NCI-H748 (cell line): ENCODE measurements at regions not wholly inside any gene's neighbourhood (a gene's known extent, or its start where the extent isn't known, plus 50 kb on each side); places are given as distances from the start of the nearest gene placed in this dataset.
"Not testable (repeated sequence)": the region's sequence is repeated elsewhere in the genome, so short reads cannot be mapped to it uniquely, and the experiment has no call there.

Experiments
- DNase-seq: peaks from one replicate; lab custom pipeline; 2025; ENCODE audit not compliant: unreplicated experiment; lab: John Stamatoyannopoulos, UW

DNA sequence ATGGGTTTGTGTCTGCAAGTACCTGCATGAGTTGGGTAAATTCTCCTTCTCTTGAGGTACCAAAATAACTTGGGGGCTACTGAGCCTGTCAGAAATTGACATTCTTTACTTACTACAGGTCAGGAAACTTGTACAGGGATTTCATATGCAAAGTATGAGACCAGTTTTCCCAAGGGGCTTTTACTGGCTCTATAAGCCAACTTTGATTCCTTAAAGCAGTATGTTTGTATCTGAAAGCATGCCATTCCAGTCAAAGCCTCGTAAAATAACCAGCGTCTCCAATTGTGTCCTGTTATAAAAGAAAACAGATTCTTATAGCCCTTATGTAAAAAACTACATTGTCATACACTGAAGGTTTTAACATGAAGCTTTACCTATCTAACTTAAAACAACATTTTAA, 90.2 kb downstream of the ZNF467 start:
- no peak for DNase-seq

DNA sequence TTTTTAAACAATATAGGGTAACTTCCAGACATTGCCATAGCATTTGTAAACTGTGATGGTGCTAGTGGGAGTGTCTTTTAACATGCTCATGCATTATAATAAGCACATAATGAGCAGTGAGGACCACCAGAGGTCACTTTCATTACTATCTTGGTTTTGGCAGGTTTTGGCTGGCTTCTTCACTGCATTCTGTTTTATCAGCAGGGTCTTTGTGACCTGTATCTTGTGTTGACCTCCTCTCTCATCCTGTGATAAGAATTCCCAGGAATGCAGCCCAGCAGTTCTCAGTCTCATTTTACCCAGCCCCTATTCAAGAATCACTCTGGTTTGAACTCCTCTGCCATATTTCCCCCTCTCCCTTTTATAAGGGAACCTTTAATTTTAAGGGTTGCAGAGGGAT, 91.3 kb downstream of the ZNF467 start:
- no peak for DNase-seq

DNA sequence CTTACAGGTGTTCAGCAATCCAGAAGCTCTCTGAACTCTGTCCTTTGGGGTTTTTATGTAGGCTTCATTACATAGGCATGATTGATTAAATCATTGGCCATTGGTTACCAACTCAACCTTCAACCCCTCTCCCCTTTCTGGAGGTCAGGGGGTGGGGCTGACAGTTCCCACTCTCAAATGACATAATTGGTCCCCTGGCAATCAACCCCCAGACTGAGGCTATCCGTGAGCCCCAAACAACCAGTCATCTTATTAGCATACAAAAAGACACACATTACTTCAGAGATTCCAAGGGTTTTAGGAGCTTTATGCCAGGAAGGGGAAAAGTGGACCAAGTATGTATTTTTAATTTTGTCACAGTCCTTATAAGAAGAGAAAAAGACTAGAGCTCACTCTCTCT, 92.1 kb downstream of the ZNF467 start:
- no peak for DNase-seq

GRCh38 chr7:149680331-149681025, 92.9 kb downstream of the ZNF467 start:
- no peak for DNase-seq

DNA sequence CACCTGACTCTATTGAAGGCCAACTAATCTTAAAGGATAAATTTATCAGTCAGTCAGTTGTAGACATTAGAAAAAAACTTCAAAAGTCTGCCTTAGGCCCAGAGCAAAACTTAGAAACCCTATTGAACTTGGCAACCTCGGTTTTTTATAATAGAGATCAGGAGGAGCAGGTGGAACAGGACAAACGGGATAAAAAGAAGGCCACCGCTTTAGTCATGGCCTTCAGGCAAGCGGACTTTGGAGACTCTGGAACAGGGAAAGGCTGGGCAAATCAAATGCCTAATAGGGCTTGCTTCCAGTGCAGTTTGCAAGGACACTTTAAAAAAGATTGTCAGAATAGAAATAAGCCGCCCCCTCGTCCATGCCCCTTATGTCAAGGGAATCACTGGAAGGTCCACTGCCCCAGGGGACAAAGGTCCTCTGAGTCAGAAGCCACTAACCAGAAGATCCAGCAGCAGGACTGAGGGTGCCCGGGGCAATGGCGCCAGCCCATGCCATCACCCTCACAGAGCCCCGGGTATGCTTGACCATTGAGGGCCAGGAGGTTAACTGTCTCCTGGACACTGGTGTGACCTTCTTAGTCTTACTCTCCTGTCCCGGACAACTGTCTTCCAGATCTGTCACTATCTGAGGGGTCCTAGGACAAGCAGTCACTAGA, 98.5 kb downstream of the ZNF467 start:
- DNase-seq, result not testable (repeated sequence)

GRCh38 chr7:149673006-149673405, 100.4 kb downstream of the ZNF467 start:
- DNase-seq, result no peak

GRCh38 chr7:149670288-149670687, 103.1 kb downstream of the ZNF467 start:
- no peak for DNase-seq

- DNase-seq, result no peak
Observed at GRCh38 chr7:149669121-149669818, 104.1 kb downstream of the ZNF467 start.

DNA sequence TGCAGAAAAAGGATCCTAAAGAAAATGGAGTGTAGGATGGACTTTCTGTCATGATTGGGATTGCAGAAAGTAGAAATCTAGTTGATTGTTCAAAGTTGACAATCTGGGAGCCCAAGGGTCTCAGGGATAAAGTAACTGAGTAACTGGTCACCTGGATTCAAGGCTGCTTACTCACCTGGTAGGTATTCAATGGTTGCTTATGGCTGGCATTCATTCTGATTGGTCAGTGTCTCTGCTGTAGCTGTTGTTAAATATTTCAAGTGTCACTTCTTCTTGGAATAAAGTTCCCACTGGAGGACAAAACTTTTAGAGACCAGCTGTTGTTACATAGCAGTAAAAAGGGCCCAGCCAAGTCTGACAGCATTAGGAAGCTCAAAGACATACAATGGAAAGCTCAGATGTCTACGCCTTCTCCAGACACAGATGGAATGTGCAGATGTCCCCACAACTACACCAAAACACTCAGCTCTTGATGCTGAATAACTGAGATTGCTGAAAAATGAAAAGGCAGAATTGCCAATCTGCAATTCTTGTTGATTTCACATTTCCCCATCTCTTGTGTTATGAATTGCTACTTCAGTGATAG, 106.9 kb downstream of the ZNF467 start:
- DNase-seq, result no peak

DNA sequence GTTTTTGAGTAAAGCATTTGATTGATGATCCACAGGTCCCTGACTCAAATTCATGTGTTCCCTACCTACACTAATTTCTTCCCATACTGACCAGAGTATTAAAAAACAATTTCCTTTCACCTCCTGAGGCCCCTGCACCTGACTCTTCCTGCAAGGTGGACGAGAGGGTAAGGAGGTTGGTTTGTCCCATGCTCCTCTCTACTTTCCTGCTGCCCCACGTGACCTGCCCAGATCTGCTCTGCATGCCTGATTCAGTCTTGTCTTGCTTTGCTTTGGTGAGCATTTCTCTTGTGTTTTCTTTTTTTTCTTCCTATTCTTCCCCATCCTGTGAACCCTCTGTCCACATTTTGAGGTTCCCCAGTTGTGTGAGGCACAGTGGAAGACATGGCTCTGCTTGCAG, 107.8 kb downstream of the ZNF467 start:
- DNase-seq, result not testable (repeated sequence)

DNA sequence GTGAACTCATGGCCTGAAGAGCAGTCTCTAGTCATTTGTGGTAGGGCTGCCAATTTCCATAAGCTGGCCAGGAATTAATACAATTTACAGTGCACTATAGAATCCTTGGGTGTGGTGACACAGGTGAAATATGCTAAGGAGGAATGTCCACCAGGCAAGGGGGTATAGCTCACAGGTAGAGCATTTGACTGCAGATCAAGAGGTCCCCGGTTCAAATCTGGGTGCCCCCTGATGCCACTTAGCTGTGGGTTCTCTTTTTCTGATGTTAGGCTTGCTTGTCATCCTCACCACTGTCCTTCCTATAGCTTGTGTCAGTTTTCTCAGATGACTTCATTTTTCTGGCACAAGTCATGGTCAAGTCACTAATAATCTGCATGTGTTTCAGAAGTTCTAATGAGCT, 108.7 kb downstream of the ZNF467 start:
- DNase-seq, result no peak

DNA sequence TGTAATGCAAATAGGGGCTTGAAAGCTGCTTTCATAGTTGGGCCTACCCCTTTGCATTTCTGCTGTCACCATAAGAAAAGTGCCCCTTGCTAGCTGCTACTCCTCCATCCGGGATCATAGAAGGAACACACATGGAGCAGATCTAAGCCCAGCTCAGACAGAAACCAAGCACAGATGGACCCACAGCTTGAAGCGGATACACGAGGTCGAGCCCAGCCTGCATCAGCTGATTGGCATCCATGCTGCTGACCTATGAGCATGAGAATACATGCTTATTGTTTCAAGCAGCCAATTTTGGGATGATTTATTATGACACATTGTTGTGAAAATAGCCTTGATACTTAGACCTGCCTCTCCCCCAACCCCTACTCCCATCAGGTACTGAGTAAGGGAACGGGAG, 109.2 kb downstream of the ZNF467 start:
- no peak for DNase-seq

GRCh38 chr7:149662591-149663095, 110.7 kb downstream of the ZNF467 start:
- DNase-seq, result peak; percentile 65

GRCh38 chr7:149655784-149656183, 117.6 kb downstream of the ZNF467 start:
- no peak for DNase-seq

DNA sequence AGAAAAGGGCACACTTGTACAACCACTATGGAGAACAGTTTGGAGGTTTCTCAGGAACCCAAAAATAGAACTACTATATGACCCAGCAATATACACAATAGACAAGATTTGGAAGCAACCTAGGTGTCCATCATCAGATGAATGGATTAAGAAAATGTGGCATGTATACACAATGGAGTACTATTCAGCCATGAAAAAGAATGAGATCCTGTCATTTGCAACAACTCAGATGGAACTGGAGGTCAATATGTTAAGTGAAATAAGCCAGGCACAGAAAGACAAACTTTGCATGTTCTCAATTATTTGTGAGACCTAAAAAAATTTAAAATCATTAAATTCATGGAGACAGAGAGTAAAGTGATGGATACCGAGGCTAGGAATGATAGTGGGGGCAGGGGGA, 118.8 kb downstream of the ZNF467 start:
- no peak for DNase-seq

- not testable (repeated sequence) for DNase-seq
Observed at GRCh38 chr7:149650190-149650589, 123.2 kb downstream of the ZNF467 start.

GRCh38 chr7:149644754-149645153, 128.6 kb downstream of the ZNF467 start:
- DNase-seq, result no peak

- no peak for DNase-seq
Observed at GRCh38 chr7:149642589-149642988, 130.8 kb downstream of the ZNF467 start.

DNA sequence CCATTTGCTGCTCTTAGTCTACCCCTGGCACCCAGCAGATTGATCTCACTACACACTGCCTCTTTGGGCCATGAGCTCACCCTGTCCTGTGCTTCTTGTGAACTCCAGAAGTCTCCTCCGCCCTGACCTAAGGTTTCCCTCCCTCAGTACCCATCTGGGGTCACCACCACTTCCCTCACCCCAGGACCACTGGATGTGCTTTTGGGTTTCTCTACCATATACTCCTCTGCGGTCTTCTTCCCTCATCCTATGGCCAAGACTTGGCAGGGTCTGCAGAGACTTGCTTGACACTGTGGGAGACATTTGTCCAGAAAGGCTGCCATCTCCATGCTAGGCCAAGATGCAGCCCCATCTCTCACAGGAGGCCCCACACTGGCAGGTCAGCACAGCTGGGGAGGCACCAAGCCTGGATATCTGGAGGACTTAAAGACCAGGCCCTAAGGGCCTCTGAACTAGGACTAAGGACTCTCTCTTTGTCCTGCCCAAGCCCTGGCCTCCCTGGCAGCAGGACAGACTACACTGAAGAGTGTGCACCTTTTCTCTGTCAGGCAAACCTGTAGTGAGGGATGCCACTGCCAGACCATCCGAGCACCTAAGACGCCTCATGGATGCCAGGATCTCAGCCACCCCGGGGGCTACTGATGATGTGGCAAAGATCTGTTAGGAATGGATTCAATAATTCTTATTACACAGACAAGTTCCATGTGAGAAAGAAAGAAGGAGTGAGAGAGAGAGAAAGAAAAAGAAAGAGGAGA, 134.6 kb downstream of the ZNF467 start:
- DNase-seq, result no peak

DNA sequence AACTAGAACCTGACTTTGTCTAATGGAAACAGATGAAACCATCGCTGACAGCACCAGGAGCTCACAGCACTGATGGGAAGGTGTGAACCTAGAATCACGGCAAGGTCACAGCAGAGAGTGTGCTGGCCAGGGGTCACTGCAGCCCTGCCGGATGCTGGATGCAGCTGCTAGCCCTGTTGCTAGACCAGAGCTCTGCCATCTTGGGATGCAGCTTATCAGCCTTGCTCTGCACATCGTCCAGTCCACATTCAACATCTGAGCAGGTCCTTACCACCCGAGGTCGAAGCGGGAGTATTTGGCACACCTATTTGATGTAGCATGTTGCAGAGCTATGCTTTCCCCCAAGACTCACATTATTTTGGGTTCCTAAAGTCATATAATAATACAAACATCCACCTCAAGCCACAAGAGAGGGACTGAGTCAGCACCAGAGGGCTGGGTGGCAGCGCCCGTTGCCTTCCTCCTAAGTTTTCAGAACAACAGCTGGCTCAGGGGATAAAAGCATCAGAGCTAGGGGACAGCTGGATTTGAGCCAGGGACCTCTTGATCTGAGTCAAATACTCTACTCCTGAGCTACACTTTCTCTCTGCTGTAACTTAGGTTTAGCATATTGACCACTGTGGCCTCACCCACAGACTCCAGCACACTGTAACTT, 135.3 kb downstream of the ZNF467 start:
- no peak for DNase-seq
